NCI-H2196 (cell line): ENCODE measurements at regions not wholly inside any gene's neighbourhood (a gene's known extent, or its start where the extent isn't known, plus 50 kb on each side); places are given as distances from the start of the nearest gene placed in this dataset.

Experiments used
- DNase-seq: peaks from one replicate; lab custom pipeline; 2025; ENCODE audit not compliant: unreplicated experiment; lab: John Stamatoyannopoulos, UW

GRCh38 chr2:157179324-157180105, 78.0 kb upstream of the GALNT5 start:
- no peak for DNase-seq

- no peak for DNase-seq
These were observed 77.1 kb upstream of the GALNT5 start for GRCh38 chr2:157180359-157180758.

GRCh38 chr2:157181234-157181633, 76.3 kb upstream of the GALNT5 start:
- DNase-seq: no peak

GRCh38 chr2:157182204-157182709, 75.2 kb upstream of the GALNT5 start:
- no peak for DNase-seq

GRCh38 chr2:157182834-157183396, 74.6 kb upstream of the GALNT5 start:
- no peak for DNase-seq

- DNase-seq: no peak
These were observed 73.2 kb upstream of the GALNT5 start for GRCh38 chr2:157184161-157184895.

- no peak for DNase-seq
These were observed 71.9 kb upstream of the GALNT5 start for GRCh38 chr2:157185476-157186227.

GRCh38 chr2:157190151-157190550, 67.4 kb upstream of the GALNT5 start:
- no peak for DNase-seq

- no peak for DNase-seq
These were observed 66.3 kb upstream of the GALNT5 start for GRCh38 chr2:157191186-157191585.

- no peak for DNase-seq
These were observed 64.8 kb upstream of the GALNT5 start for GRCh38 chr2:157192445-157193423.

GRCh38 chr2:157193461-157193860, 64.0 kb upstream of the GALNT5 start:
- no peak for DNase-seq

- DNase-seq: peak; percentile 52
These were observed 63.3 kb upstream of the GALNT5 start for GRCh38 chr2:157194097-157194688.

- DNase-seq: no peak
These were observed 62.7 kb upstream of the GALNT5 start for GRCh38 chr2:157194844-157195243.

GRCh38 chr2:157196956-157197355, 60.5 kb upstream of the GALNT5 start:
- DNase-seq: no peak

- no peak for DNase-seq
These were observed 59.7 kb upstream of the GALNT5 start for GRCh38 chr2:157197848-157198247.

- no peak for DNase-seq
These were observed 53.9 kb upstream of the GALNT5 start for GRCh38 chr2:157203651-157204050.

GRCh38 chr2:157204401-157204800, 53.1 kb upstream of the GALNT5 start:
- no peak for DNase-seq

GRCh38 chr2:157206916-157207315, 50.6 kb upstream of the GALNT5 start:
- no peak for DNase-seq
